SK-N-SH treated with all-trans-retinoic acid at 6 μM for 48 hours (cell line): ENCODE measurements at regions not wholly inside any gene's neighbourhood (a gene's known extent, or its start where the extent isn't known, plus 50 kb on each side); places are given as distances from the start of the nearest gene placed in this dataset.

ENCODE experiments used
- RARB ChIP-seq: fragments of 250-450 bp; sonication (Bioruptor Pico); IDR thresholded peaks from 2 replicates; pipeline ENCODE4 v1.8.0; 2021; ENCODE audit warnings: mild to moderate bottlenecking, moderate library complexity
- TCF4 ChIP-seq: fragments of 250-450 bp; sonication (Bioruptor Pico); IDR thresholded peaks from 2 replicates; pipeline ENCODE4 v1.8.0; 2021; ENCODE audit warnings: mild to moderate bottlenecking, moderate library complexity, borderline replicate concordance
- ZNF565 ChIP-seq: fragments of 450-650 bp; formaldehyde crosslinking; conservative IDR thresholded peaks from 2 replicates; pipeline ENCODE4 v1.5.0; 2020; ENCODE audit warnings: low read depth, mild to moderate bottlenecking, moderate library complexity

- TF ChIP-seq ZNF565 (CRISPR knock-in tag) (no peak), TCF4 (CRISPR knock-in tag) (no peak), RARB (CRISPR knock-in tag) (no peak)
Measured at GRCh38 chr2:118689456-118689855, 158.0 kb downstream of the EN1 start.
